ENCODE measurements at regions not wholly inside any gene's neighbourhood (a gene's known extent, or its start where the extent isn't known, plus 50 kb on each side); places are given as distances from the start of the nearest gene placed in this dataset.

DNA sequence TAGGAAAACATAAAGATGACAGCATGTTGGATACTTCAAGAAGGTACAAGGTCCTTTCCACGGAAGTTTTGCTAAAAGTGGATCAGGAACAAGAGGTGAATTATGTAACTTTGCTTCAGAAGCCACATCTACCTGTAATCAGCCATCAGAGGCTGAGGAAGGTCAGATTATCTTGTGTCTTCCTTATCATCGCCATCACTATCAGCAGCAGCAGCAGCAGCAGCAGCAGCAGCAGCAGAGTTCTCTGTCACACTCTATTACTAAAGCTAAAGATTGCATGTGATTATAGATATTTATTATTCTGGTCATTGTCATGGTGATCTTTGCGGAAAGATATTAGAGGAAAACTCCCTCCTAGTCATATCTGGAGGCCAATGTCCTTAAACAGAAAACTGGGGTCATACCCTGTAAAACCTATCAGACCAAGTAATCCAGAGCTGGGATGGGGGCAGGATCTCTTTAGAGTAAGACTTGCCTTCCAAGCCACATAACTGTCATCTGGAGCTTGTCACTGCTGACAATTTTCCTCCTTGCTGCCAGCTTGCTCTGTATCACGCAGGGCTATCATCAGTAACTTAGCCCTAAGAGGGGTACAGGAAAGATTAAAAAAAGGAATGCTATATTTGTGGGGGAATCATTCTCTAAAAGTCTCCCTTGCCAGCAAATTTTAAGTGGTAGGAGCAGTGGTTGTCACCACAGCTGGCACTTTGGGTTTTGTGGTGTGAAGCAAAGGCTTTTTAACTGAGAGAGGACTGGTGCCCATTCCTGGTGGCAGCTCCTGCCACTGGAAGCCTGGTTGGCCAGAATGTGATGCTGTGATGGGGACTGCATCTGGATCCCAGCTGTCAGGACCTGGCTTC is 130.9 kb upstream of the RASGRP1 start:
- no peak for DNase-seq
- H3K4me1 ChIP-seq, result no peaks in the 10 kb centered on the region
- TF ChIP-seq POLR2A (IDR thresholded peaks at IDR 0.05) (no peak), CTCF (IDR thresholded peaks at IDR 0.05 in 4 of 5, conservative IDR thresholded peaks at IDR 0.05 in 1 of 5) (no peak)
- H3K36me3 ChIP-seq, result no peaks in the 10 kb centered on the region
- H3K27me3 ChIP-seq, result no peaks in the 10 kb centered on the region
- H3K27ac ChIP-seq, result no peak overlapping the region
- intact Hi-C loops (cut with DNase I; ENCODE audit: low total_unique reads) (loop anchor here (5.0 kb wide), 1 partner anchor 253 kb away; no protein-coding TSS in a partner anchor), in situ Hi-C loops (cut with MboI; ENCODE audit: low sequenced_read_pairs in 4 of 4) (loop anchor here in 3 of 4 donors (10.0 to 25.0 kb wide), 3 partner anchors 251 to 708 kb away; no protein-coding TSS in a partner anchor)
- ATAC-seq, result no peak
- H3K4me3 ChIP-seq, result no peak overlapping the region
- H3K9me3 ChIP-seq, result no peaks in the 10 kb centered on the region

- ATAC-seq (no peak), DNase-seq (no peak)
- H3K4me3 ChIP-seq, result no peak overlapping the region
- intact Hi-C loops (cut with DNase I; ENCODE audit: low total_unique reads), result loop anchor here (5.0 kb wide), 1 partner anchor 254 kb away; no protein-coding TSS in a partner anchor
- H3K4me1 ChIP-seq, result no peaks in the 10 kb centered on the region
- in situ Hi-C loops (cut with MboI; ENCODE audit: low sequenced_read_pairs in 4 of 4), result loop anchor here in 3 of 4 donors (10.0 to 25.0 kb wide), 3 partner anchors 251 to 709 kb away; no protein-coding TSS in a partner anchor
- H3K27ac ChIP-seq, result no peak overlapping the region
- no peaks in the 10 kb centered on the region for H3K36me3 ChIP-seq
- TF ChIP-seq POLR2A (IDR thresholded peaks at IDR 0.05) (no peak), CTCF (IDR thresholded peaks at IDR 0.05 in 4 of 5, conservative IDR thresholded peaks at IDR 0.05 in 1 of 5) (no peak)
- no peaks in the 10 kb centered on the region for H3K27me3 ChIP-seq
- no peaks in the 10 kb centered on the region for H3K9me3 ChIP-seq
Measured at GRCh38 chr15:38696109-38696727, 131.6 kb upstream of the RASGRP1 start.

GRCh38 chr15:38696790-38697495 is 132.3 kb upstream of the RASGRP1 start:
- Histone ChIP-seq H3K27me3 (no peaks in the 10 kb centered on the region), H3K9me3 (no peaks in the 10 kb centered on the region), H3K27ac (no peak overlapping the region), H3K36me3 (no peaks in the 10 kb centered on the region), H3K4me3 (no peak overlapping the region), H3K4me1 (no peaks in the 10 kb centered on the region)
- intact Hi-C loops (cut with DNase I; ENCODE audit: low total_unique reads), result loop anchor here (5.0 kb wide), 1 partner anchor 255 kb away; no protein-coding TSS in a partner anchor
- in situ Hi-C loops (cut with MboI; ENCODE audit: low sequenced_read_pairs in 4 of 4), result loop anchor here in 3 of 4 donors (10.0 to 25.0 kb wide), 3 partner anchors 252 to 710 kb away; no protein-coding TSS in a partner anchor
- DNase-seq (no peak), ATAC-seq (no peak)
- TF ChIP-seq POLR2A (IDR thresholded peaks at IDR 0.05) (no peak), CTCF (IDR thresholded peaks at IDR 0.05 in 4 of 5, conservative IDR thresholded peaks at IDR 0.05 in 1 of 5) (no peak)

- DNase-seq (no peak), ATAC-seq (no peak)
- Histone ChIP-seq H3K36me3 (no peaks in the 10 kb centered on the region), H3K4me3 (no peak overlapping the region), H3K4me1 (no peaks in the 10 kb centered on the region), H3K9me3 (no peaks in the 10 kb centered on the region), H3K27me3 (no peaks in the 10 kb centered on the region), H3K27ac (no peak overlapping the region)
- in situ Hi-C loops (cut with MboI; ENCODE audit: low sequenced_read_pairs in 4 of 4), result loop anchor here in 3 of 4 donors (10.0 to 25.0 kb wide), 3 partner anchors 253 to 711 kb away; no protein-coding TSS in a partner anchor
- intact Hi-C loops (cut with DNase I; ENCODE audit: low total_unique reads), result loop anchor here (5.0 kb wide), 1 partner anchor 256 kb away; no protein-coding TSS in a partner anchor
- no peak for TF ChIP-seq CTCF (IDR thresholded peaks at IDR 0.05 in 4 of 5, conservative IDR thresholded peaks at IDR 0.05 in 1 of 5)
- TF ChIP-seq POLR2A (IDR thresholded peaks at IDR 0.05), result no peak
Measured at GRCh38 chr15:38698254-38698653, 133.6 kb upstream of the RASGRP1 start.
